ENCODE measurements at regions not wholly inside any gene's neighbourhood (a gene's known extent, or its start where the extent isn't known, plus 50 kb on each side); places are given as distances from the start of the nearest gene placed in this dataset.

- TF ChIP-seq EZH2 (IDR thresholded peaks at IDR 0.05; ENCODE audit: borderline replicate concordance, low read depth, low read length, severe bottlenecking) (no peak), CTCF (IDR thresholded peaks at IDR 0.05; ENCODE audit: borderline replicate concordance, extremely low read depth, low read length, poor library complexity, severe bottlenecking) (no peak)
Observed at GRCh38 chr9:109974918-109975276, 194.9 kb downstream of the PALM2AKAP2 start.

Data from DND-41 (cell line).